CD14-positive monocyte (primary cell): ENCODE measurements at regions not wholly inside any gene's neighbourhood (a gene's known extent, or its start where the extent isn't known, plus 50 kb on each side); places are given as distances from the start of the nearest gene placed in this dataset.

ENCODE experiments used
- DNase-seq, 3 donors: peaks; one replicate each; pipeline ENCODE4 v3.0.0-alpha.2; 2011 to 2022
- H2AFZ ChIP-seq: 2 replicates; pipeline ENCODE4 v1.6.0; 2012; ENCODE audit warnings: mild to moderate bottlenecking, low read depth, low read length, inconsistent platforms; ENCODE audit not compliant: insufficient read depth, poor library complexity, severe bottlenecking
- H3K27ac ChIP-seq, 2 donors: 1 replicate in 1 of 2; 2 replicates in 1 of 2; pipeline ENCODE4 v1.5.1; 2012 to 2013; ENCODE audit warnings: low read length in 2 of 2, control low read depth in 1 of 2, inconsistent platforms in 1 of 2, low read depth in 1 of 2, mild to moderate bottlenecking in 1 of 2
- H3K27me3 ChIP-seq, 2 donors: one replicate each; pipeline versions ENCODE4 v1.6.0 to v1.6.1; 2011 to 2013; ENCODE audit warnings: low read length in 2 of 2; ENCODE audit not compliant: control insufficient read depth in 2 of 2, insufficient read depth in 2 of 2
- H3K36me3 ChIP-seq, 2 donors: replicated peaks in 1 of 2; 1 replicate in 1 of 2; 2 replicates in 1 of 2; pipeline versions ENCODE4 v1.5.1 to v1.6.1; 2012 to 2013; ENCODE audit warnings: low read length in 2 of 2, control low read depth in 1 of 2, inconsistent platforms in 1 of 2, mild to moderate bottlenecking in 1 of 2; ENCODE audit not compliant: insufficient read depth in 2 of 2, control insufficient read depth in 1 of 2
- H3K4me1 ChIP-seq, 2 donors: 1 replicate in 1 of 2; 2 replicates in 1 of 2; pipeline versions ENCODE4 v1.5.1 to v1.6.1; 2012 to 2013; ENCODE audit warnings: low read length in 2 of 2, control low read depth in 1 of 2, inconsistent platforms in 1 of 2, mild to moderate bottlenecking in 1 of 2, moderate library complexity in 1 of 2; ENCODE audit not compliant: insufficient read depth in 2 of 2, control insufficient read depth in 1 of 2
- H3K4me2 ChIP-seq: replicated peaks from 2 replicates; pipeline ENCODE3; 2012; ENCODE audit warnings: low read length, moderate library complexity, mild to moderate bottlenecking; ENCODE audit not compliant: poor library complexity, severe bottlenecking; ENCODE audit errors: extremely low read depth
- H3K4me3 ChIP-seq, 3 experiments: fragments of 200-600 bp in 1 of 3; sonication (generic) in 1 of 3; replicated peaks in 1 of 3; 1 replicate in 2 of 3; 2 replicates in 1 of 3; pipeline ENCODE4 v1.5.1; 2011 to 2013; ENCODE audit warnings: low read length in 3 of 3, mild to moderate bottlenecking in 3 of 3, control low read depth in 2 of 3, low read depth in 2 of 3, inconsistent platforms in 1 of 3, moderate library complexity in 1 of 3
- H3K79me2 ChIP-seq: 2 replicates; pipeline ENCODE4 v1.6.0; 2012; ENCODE audit warnings: mild to moderate bottlenecking, control low read depth, inconsistent platforms, low read length, moderate library complexity; ENCODE audit not compliant: insufficient read depth
- H3K9ac ChIP-seq: 2 replicates; pipeline ENCODE4 v1.6.0; 2017; ENCODE audit warnings: low read length, mild to moderate bottlenecking; ENCODE audit not compliant: insufficient read depth, poor library complexity, severe bottlenecking
- H3K9me3 ChIP-seq, 2 donors: replicated peaks in 1 of 2; 1 replicate in 1 of 2; 2 replicates in 1 of 2; pipeline versions ENCODE4 v1.5.1 to v1.6.1; 2012 to 2013; ENCODE audit warnings: low read length in 2 of 2, control low read depth in 1 of 2; ENCODE audit not compliant: control insufficient read depth in 1 of 2, insufficient read depth in 1 of 2
- H4K20me1 ChIP-seq: 2 replicates; pipeline ENCODE4 v1.6.0; 2012; ENCODE audit warnings: mild to moderate bottlenecking, low read length, control low read depth, moderate library complexity; ENCODE audit not compliant: insufficient read depth
- H3K27ac Mint-ChIP-seq, 7 donors: one replicate each; pipeline ENCODE4 v1.8.0; 2020; ENCODE audit warnings: mild to moderate bottlenecking in 7 of 7, mixed read lengths in 7 of 7, moderate library complexity in 6 of 7, inconsistent platforms in 2 of 7
- H3K27me3 Mint-ChIP-seq, 3 donors: one replicate each; pipeline ENCODE4 v1.8.0; 2021 to 2022; ENCODE audit warnings: low read depth in 3 of 3, mild to moderate bottlenecking in 3 of 3, mixed read lengths in 3 of 3, moderate library complexity in 3 of 3, inconsistent platforms in 1 of 3
- H3K36me3 Mint-ChIP-seq, 2 donors: one replicate each; pipeline ENCODE4 v1.8.0; 2020; ENCODE audit warnings: mixed read lengths in 2 of 2, inconsistent platforms in 1 of 2, mild to moderate bottlenecking in 1 of 2
- H3K4me1 Mint-ChIP-seq: one replicate; pipeline ENCODE4 v1.8.0; 2020; ENCODE audit warnings: mild to moderate bottlenecking, mixed read lengths
- H3K4me3 Mint-ChIP-seq, 2 donors: one replicate each; pipeline ENCODE4 v1.8.0; 2020; ENCODE audit warnings: mild to moderate bottlenecking in 2 of 2, mixed read lengths in 2 of 2, moderate library complexity in 1 of 2
- H3K9me3 Mint-ChIP-seq, 7 donors: one replicate each; pipeline ENCODE4 v1.8.0; 2020 to 2022; ENCODE audit warnings: mixed read lengths in 7 of 7, mild to moderate bottlenecking in 6 of 7, moderate library complexity in 6 of 7, inconsistent platforms in 2 of 7
- CTCF ChIP-seq: fragments of 200-600 bp; IDR thresholded peaks from one replicate; pipeline ENCODE4 v1.8.0; 2022; ENCODE audit warnings: antibody characterized with exemption, mild to moderate bottlenecking
- WGBS: methylation state at CpG from one replicate; pipeline ENCODE4 v1.1.5; 2013; ENCODE audit warnings: missing lambda C conversion rate; ENCODE audit not compliant: insufficient coverage; 5-methylcytosine and 5-hydroxymethylcytosine counted together
- intact Hi-C, 2 donors: fragments of 100-400 bp; cut with micrococcal nuclease; formaldehyde crosslinking; loops; one replicate each; pipeline versions ENCODE4 v1.15.0 to v1.15.1; 2023

GRCh38 chr15:69536726-69537512 lies 84.3 kb downstream of the RPLP1 start:
- Mint-ChIP-seq H3K27ac (peak overlapping the region in 1 of 7 donors; percentile 77), H3K36me3 (no peaks in the 10 kb centered on the region), H3K27me3 (peaks cover 0 to 3% (median 0%) of the 10 kb centered on the region in 3 donors), H3K4me1 (no peaks in the 10 kb centered on the region), H3K9me3 (no peaks in the 10 kb centered on the region), H3K4me3 (no peak overlapping the region)
- no peaks in the 10 kb centered on the region for H3K9me3 ChIP-seq
- TF ChIP-seq CTCF: no peak
- H3K4me1 ChIP-seq: no peaks in the 10 kb centered on the region
- no peaks in the 10 kb centered on the region for H4K20me1 ChIP-seq
- no peak overlapping the region for H3K4me2 ChIP-seq
- no peak overlapping the region for H3K9ac ChIP-seq
- WGBS: 93% methylated on average over 5 of the region's 7 CpGs
- intact Hi-C loops: no loop called here
- H3K27me3 ChIP-seq: no peaks in the 10 kb centered on the region
- no peak overlapping the region for H2AFZ ChIP-seq
- no peak for DNase-seq
- H3K36me3 ChIP-seq: no peaks in the 10 kb centered on the region
- H3K79me2 ChIP-seq: no peaks in the 10 kb centered on the region
- no peak overlapping the region for H3K27ac ChIP-seq
- H3K4me3 ChIP-seq: no peak overlapping the region

- Mint-ChIP-seq H3K9me3 (no peaks in the 10 kb centered on the region), H3K36me3 (no peaks in the 10 kb centered on the region), H3K4me1 (no peaks in the 10 kb centered on the region), H3K27me3 (peaks cover 0 to 3% (median 2%) of the 10 kb centered on the region in 3 donors), H3K27ac (no peak overlapping the region), H3K4me3 (no peak overlapping the region)
- Histone ChIP-seq H3K27me3 (no peaks in the 10 kb centered on the region), H4K20me1 (no peaks in the 10 kb centered on the region), H3K27ac (no peak overlapping the region), H3K4me2 (no peak overlapping the region), H3K4me1 (no peaks in the 10 kb centered on the region), H3K79me2 (no peaks in the 10 kb centered on the region), H3K36me3 (no peaks in the 10 kb centered on the region), H3K9me3 (no peaks in the 10 kb centered on the region), H3K4me3 (no peak overlapping the region), H3K9ac (no peak overlapping the region), H2AFZ (no peak overlapping the region)
- no peak for TF ChIP-seq CTCF
- no peak for DNase-seq
- intact Hi-C loops: no loop called here
- WGBS: no CpG with 5 or more reads among the region's 1 CpG
These were observed 85.3 kb downstream of the RPLP1 start for GRCh38 chr15:69537901-69538300.
